ENCODE measurements at regions not wholly inside any gene's neighbourhood (a gene's known extent, or its start where the extent isn't known, plus 50 kb on each side); places are given as distances from the start of the nearest gene placed in this dataset.

- TF ChIP-seq CHD7 (IDR thresholded peaks at IDR 0.05; ENCODE audit: insufficient replicate concordance, low read length) (no peak), MAFK (IDR thresholded peaks at IDR 0.05; ENCODE audit: low read depth, low read length) (no peak), EP300 (IDR thresholded peaks at IDR 0.05; ENCODE audit: borderline replicate concordance in 1 of 2, low read depth in 2 of 2, low read length in 2 of 2) (no peak), KDM4A (IDR thresholded peaks at IDR 0.05; ENCODE audit: low read depth, low read length, severe bottlenecking) (no peak), ZNF274 (IDR thresholded peaks at IDR 0.05; ENCODE audit: borderline replicate concordance, extremely low read depth, low read length) (no peak), ATF3 (IDR thresholded peaks at IDR 0.05; ENCODE audit: insufficient read depth, low read depth, low read length) (no peak), USF2 (IDR thresholded peaks at IDR 0.05; ENCODE audit: low read length) (no peak), POU5F1 (IDR thresholded peaks at IDR 0.05; ENCODE audit: low read depth, low read length) (no peak), CBX5 (IDR thresholded peaks at IDR 0.05; ENCODE audit: low read depth, low read length) (no peak), POLR2A (IDR thresholded peaks at IDR 0.05; ENCODE audit: control extremely low read depth in 1 of 2, low read depth in 2 of 2, low read length in 2 of 2) (no peak)
Measured at GRCh38 chr6:148272597-148272996, 70.0 kb upstream of the SASH1 start (continued).

All from H1 (cell line).